CD4-positive, alpha-beta T cell treated with Interleukin-15 for 4 hours (primary cell): ENCODE measurements at regions not wholly inside any gene's neighbourhood (a gene's known extent, or its start where the extent isn't known, plus 50 kb on each side); places are given as distances from the start of the nearest gene placed in this dataset.

Experiments used
- DNase-seq: peaks from one replicate; pipeline ENCODE4 v3.0.0-alpha.2; 2020; ENCODE audit warnings: low spot score

GRCh38 chr2:204428675-204429074 is 116.6 kb upstream of the PARD3B start:
- no peak for DNase-seq

GRCh38 chr2:204431529-204431928 is 113.7 kb upstream of the PARD3B start:
- no peak for DNase-seq

GRCh38 chr2:204432196-204432595 is 113.1 kb upstream of the PARD3B start:
- no peak for DNase-seq

- DNase-seq: no peak
Measured at GRCh38 chr2:204434660-204435462, 110.4 kb upstream of the PARD3B start.

- DNase-seq: no peak
Measured at GRCh38 chr2:204436230-204436629, 109.0 kb upstream of the PARD3B start.

- no peak for DNase-seq
Measured at GRCh38 chr2:204437408-204437807, 107.9 kb upstream of the PARD3B start.

GRCh38 chr2:204437815-204438756 is 107.2 kb upstream of the PARD3B start:
- no peak for DNase-seq

GRCh38 chr2:204441316-204441715 is 104.0 kb upstream of the PARD3B start:
- DNase-seq: no peak

GRCh38 chr2:204445149-204445548 is 100.1 kb upstream of the PARD3B start:
- DNase-seq: no peak

- no peak for DNase-seq
Measured at GRCh38 chr2:204447722-204448121, 97.6 kb upstream of the PARD3B start.

- no peak for DNase-seq
Measured at GRCh38 chr2:204449977-204450376, 95.3 kb upstream of the PARD3B start.

GRCh38 chr2:204451766-204452165 is 93.5 kb upstream of the PARD3B start:
- DNase-seq: no peak

- no peak for DNase-seq
Measured at GRCh38 chr2:204452464-204453023, 92.7 kb upstream of the PARD3B start.

GRCh38 chr2:204453730-204454167 is 91.5 kb upstream of the PARD3B start:
- no peak for DNase-seq

GRCh38 chr2:204454672-204455380 is 90.4 kb upstream of the PARD3B start:
- DNase-seq: no peak

GRCh38 chr2:204468746-204469429 is 76.4 kb upstream of the PARD3B start:
- DNase-seq: no peak

- DNase-seq: no peak
Measured at GRCh38 chr2:204470178-204470620, 75.1 kb upstream of the PARD3B start.

GRCh38 chr2:204470621-204471196 is 74.6 kb upstream of the PARD3B start:
- DNase-seq: no peak

GRCh38 chr2:204472375-204472774 is 72.9 kb upstream of the PARD3B start:
- DNase-seq: no peak

GRCh38 chr2:204473224-204473623 is 72.1 kb upstream of the PARD3B start:
- no peak for DNase-seq

- no peak for DNase-seq
Measured at GRCh38 chr2:204475399-204475798, 69.9 kb upstream of the PARD3B start.
